Astrocyte (in vitro differentiated cells and primary cell): ENCODE measurements at regions not wholly inside any gene's neighbourhood (a gene's known extent, or its start where the extent isn't known, plus 50 kb on each side); places are given as distances from the start of the nearest gene placed in this dataset.

Source experiments
- CTCF ChIP-seq: IDR thresholded peaks from 2 replicates; pipeline ENCODE4 v1.5.1; 2011; ENCODE audit warnings: low read depth, mild to moderate bottlenecking, inconsistent platforms, low read length, moderate library complexity; ENCODE audit not compliant: insufficient read depth
- EZH2 ChIP-seq: IDR thresholded peaks from 2 replicates; pipeline ENCODE4 v1.6.1; 2012; ENCODE audit warnings: mild to moderate bottlenecking, low read length, inconsistent platforms; ENCODE audit not compliant: insufficient read depth

GRCh38 chr14:34930591-34931091, 52.2 kb upstream of the SRP54 start:
- TF ChIP-seq CTCF: no peak
- no peak for TF ChIP-seq EZH2
